ENCODE measurements at regions not wholly inside any gene's neighbourhood (a gene's known extent, or its start where the extent isn't known, plus 50 kb on each side); places are given as distances from the start of the nearest gene placed in this dataset.

DNA sequence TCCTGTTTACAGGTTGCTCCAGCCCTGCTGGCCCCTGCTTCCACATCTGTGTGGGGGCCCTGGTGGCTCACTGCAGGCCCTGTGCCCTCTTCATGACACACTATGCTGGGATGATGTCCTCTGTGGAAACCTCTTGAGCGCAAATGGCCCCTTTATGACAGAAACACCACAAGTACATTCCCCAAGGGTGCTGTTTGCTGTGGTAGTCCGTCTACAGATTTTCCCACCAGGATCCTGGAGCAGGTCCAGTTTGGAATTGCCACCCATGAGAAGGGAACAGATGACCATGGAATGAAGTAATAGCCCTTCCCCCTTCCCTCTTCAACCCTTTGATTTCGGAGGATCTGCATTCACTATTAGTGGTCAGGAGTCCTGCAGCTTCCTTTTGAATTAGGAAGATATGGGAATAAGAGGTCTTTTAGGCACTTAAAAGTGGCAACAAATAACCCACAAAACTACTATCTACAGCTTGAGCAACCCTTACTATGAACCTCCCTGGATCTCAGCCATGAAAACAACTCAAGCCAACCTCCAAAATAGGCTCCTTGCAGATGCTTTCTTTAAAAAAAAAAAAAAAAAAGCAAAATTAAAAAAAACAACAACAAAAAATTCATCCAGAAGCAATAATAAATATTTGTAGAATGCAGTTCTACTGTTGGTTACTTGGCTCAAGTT, 121.9 kb upstream of the TSPAN2 start:
- TF ChIP-seq, protein P1, sequence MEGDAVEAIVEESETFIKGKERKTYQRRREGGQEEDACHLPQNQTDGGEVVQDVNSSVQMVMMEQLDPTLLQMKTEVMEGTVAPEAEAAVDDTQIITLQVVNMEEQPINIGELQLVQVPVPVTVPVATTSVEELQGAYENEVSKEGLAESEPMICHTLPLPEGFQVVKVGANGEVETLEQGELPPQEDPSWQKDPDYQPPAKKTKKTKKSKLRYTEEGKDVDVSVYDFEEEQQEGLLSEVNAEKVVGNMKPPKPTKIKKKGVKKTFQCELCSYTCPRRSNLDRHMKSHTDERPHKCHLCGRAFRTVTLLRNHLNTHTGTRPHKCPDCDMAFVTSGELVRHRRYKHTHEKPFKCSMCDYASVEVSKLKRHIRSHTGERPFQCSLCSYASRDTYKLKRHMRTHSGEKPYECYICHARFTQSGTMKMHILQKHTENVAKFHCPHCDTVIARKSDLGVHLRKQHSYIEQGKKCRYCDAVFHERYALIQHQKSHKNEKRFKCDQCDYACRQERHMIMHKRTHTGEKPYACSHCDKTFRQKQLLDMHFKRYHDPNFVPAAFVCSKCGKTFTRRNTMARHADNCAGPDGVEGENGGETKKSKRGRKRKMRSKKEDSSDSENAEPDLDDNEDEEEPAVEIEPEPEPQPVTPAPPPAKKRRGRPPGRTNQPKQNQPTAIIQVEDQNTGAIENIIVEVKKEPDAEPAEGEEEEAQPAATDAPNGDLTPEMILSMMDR (conservative IDR thresholded peaks at IDR 0.05; ENCODE audit: low read depth, low read length): no peak
- no peak for TF ChIP-seq EZH2 (IDR thresholded peaks at IDR 0.05; ENCODE audit: borderline replicate concordance, low read depth, low read length, poor library complexity, severe bottlenecking)
